Middle frontal gyrus (tissue), 1 donor: ENCODE measurements at regions not wholly inside any gene's neighbourhood (a gene's known extent, or its start where the extent isn't known, plus 50 kb on each side); places are given as distances from the start of the nearest gene placed in this dataset.

Source experiments
- DNase-seq: peaks from one replicate; pipeline ENCODE4 v3.0.0-alpha.2; 2015; ENCODE audit warnings: low spot score; ENCODE audit errors: extremely low spot score

DNA sequence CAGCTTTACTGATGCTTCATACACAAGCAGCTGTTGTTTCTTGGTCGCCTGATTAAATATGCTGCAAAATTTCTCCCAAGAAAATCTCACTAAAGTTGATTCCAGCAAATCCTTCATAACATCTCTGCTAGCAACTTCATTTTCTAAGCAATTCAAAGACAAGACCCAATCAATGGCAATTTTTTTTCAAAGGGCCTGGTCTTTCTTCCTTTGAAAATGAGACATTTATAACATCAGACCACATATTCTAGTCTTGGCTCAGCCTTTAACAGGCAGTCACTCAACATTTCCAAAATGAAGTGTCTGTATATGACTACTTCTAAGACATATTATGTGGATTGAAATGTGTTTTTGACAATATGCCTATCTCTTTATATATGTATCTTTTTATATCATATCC is 702.6 kb downstream of the KCNA4 start:
- DNase-seq: no peak

GRCh38 chr11:29312812-29313211 is 704.0 kb downstream of the KCNA4 start:
- no peak for DNase-seq

- no peak for DNase-seq
Measured at GRCh38 chr11:29310725-29311342, 706.0 kb downstream of the KCNA4 start.

DNA sequence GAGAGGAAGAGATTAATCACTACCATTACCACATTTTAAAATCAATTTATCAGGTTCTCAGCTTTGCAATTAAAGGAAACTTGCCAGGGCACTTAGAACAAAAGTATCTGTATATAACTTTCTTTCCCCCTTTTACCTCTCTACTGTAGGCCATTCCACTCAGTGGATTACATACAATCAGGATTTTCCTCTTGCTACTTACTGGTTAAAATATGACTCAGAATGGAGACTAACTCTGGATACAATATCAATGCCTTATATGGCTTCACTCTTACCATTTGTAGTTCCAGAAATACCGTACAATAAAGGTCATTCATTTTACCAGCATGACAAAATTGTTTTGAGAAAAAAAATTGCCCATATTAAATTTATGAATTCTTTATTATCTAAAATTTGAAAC is 706.8 kb downstream of the KCNA4 start:
- no peak for DNase-seq

- no peak for DNase-seq
Measured at GRCh38 chr11:29306527-29306926, 710.3 kb downstream of the KCNA4 start.

GRCh38 chr11:29305456-29306232 is 711.2 kb downstream of the KCNA4 start:
- no peak for DNase-seq

GRCh38 chr11:29300420-29300819 is 716.4 kb downstream of the KCNA4 start:
- DNase-seq: no peak

DNA sequence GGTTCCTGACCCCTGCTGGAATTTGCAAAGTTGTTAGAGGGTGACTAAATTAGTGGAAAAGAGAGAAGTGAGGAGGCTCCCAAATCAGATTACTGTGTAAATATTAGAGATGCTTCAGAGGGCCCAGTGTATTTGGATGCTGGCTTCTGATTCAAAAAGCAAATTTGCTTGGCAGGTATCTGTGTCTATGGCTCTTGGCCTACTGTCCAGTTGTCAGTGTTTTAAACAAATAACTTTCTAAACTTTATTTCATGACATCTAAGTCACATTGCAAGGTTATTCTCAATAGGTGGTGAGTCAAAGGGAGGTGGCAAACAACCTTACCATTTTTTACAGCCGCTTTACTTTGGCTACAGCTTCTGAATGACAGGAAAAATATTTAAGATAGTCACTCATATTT is 720.1 kb downstream of the KCNA4 start:
- no peak for DNase-seq

GRCh38 chr11:29293825-29294224 is 723.0 kb downstream of the KCNA4 start:
- no peak for DNase-seq

- no peak for DNase-seq
Measured at GRCh38 chr11:29282088-29282487, 734.7 kb downstream of the KCNA4 start.

DNA sequence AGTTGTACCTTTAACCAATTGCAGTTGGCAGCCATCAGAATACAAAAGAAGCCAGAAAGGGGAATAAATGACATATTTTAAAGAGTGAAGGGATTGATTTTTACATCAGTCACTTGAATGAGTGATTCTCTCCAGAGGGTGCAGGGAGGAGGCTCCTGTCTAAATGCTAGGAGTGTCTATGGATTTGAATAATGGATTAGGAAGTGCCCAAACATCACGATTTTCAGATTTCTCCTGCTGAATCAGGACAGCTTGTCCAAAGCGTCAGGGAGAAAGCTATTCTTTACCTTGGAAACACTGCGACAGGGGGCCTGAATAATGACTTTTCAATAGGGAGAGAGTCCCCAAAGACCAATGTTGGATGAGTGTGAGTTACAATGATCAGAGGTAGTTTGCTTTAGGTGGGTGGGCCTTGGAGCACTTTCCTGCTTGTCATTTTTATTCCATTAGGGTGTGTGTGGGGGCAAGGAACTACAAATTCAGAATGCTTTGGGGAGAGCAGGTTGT is 735.5 kb downstream of the KCNA4 start:
- DNase-seq: no peak

DNA sequence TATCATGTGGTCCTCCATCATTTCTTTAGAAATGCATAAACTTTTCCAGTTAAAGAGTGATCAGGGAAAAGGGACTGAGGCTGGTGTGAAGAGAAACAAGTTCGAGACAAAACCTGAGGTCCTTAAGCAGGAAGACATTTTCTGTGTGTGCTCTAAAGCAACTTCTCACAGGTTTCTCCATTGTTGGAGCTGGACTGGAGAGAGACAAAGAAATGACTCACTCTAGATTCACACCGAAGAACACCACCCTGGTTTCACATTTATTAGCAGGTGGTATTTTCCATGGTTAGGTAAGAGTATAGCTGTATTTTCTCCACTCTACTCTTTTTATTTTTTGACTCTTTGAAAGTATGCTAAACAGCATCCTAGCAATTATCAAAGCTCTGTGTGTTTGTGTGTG is 736.4 kb downstream of the KCNA4 start:
- DNase-seq: no peak

DNA sequence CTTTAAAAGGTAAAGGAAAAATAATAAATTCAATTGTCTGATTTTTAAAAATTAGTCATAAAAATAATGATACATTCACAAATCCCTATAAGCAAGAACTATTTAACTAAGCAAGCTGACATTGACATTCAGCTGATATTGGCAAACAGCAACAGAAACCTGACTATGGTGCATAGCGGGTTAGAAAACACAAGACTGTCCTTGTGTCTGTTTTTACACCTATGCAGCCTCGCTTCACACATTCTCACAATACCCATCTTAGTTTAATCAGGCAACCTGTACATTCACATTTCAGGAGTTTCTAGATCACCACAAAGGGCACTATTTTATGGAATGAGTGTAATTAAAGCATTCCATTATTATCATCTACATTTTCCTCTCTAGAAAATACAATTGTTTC is 737.1 kb downstream of the KCNA4 start:
- DNase-seq: no peak

GRCh38 chr11:29272019-29272654 is 744.7 kb downstream of the KCNA4 start:
- no peak for DNase-seq

DNA sequence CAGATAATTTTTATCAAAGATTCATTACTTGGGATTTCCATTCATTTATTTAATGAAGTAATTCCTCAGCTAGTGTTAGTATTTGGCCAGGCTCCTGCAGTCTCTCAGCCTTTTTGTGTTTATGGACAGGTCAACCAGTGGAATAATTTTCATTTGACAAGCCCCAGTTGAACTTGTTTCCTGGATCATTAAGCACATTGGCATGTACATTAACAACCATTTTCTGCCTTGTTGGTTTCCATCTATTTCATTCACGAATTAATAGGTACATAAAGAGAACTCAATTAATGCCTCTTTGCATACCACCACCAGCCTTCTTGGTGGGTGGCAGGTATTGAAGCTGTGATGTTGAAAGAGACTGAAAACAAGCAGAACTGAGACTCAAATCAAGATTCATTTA is 745.2 kb downstream of the KCNA4 start:
- DNase-seq: no peak

GRCh38 chr11:29268733-29269132 is 748.1 kb downstream of the KCNA4 start:
- no peak for DNase-seq

DNA sequence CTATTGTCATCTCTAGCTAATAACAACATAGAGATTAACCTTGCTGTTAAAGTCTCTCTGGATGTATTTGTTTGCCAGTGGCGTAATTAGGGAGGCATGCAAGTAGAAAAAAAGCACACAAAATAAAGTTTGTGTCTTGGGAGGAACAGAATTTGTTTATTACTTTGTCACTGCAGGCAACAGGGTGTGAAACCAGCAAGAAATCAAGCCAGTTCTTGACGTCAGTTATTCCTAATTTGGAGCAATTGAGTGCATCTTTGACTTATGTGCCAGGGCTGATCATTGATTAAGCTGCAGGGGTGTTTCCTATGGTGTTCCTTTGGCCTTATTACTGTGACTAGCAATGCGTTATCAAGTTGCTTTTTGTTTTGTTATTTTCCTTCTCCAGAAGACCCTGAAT is 751.0 kb downstream of the KCNA4 start:
- DNase-seq: no peak

DNA sequence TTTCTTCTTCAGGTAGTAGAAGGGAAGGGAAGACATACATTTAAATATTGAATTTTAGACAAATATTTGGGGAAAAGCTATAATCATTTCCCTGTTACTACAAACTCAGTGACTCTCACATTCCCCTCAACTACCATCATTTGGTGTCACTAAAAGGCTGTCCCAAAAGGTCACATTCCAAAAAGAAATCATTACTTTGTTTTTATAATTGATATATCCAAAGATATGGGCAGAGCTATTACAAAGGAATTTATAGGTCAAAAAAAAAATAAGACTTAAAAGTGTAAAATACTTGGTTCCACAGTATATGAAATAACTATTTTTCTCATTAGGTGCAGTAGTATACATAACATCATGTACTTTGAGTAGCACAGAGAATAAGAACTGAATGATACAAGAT is 751.4 kb downstream of the KCNA4 start:
- no peak for DNase-seq

DNA sequence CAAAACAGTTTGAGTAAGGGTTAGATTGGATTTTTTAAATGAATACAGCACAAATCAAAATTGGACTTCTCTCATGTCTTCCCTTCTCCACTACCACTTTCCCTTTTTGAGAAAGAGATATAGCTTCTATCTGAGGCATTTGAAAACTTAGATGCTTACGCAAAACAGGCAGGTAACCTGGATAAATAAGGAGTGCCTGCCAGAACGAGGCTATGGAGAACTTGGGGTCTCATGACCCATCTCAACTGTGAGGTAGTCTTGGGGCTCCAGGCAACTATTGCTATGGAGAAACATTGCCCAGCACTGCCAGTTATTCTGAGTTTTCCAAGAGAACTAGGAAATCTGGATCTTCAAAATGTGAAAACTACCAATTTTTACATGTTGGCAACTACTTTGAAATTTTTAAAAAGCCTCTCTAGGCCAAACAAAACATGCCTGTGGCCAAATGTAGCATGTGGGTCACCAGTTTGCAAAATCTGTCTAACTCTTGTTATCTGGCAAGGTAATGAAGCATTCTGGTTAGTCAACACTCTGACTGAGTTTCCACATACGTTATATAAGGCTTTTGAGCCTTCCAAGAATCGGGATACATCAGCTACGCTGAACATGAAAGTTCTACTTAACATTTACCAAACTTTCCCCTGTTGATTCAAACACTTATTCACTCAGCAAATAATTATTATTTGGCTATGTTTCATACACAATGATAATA is 752.7 kb downstream of the KCNA4 start:
- DNase-seq: no peak

DNA sequence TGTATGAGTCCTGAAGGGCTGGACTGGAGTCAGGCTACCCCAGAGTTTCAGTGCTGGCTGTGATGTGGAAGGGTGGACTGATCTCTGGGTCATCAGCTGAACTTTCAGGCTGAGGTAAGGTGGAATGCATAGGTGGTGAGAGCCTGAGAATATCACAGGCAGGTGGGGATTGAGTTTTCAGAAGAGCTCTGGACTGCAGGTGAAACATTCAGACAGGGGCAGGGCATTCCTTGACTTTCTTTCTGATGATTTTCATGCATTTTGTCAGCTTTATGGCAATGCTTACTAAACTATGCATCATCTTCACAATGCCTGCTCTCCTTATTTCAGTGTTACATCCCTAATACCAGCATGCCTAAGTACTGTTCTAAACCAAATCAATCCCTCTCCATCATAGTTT is 755.0 kb downstream of the KCNA4 start:
- no peak for DNase-seq

GRCh38 chr11:29260939-29261705 is 755.7 kb downstream of the KCNA4 start:
- no peak for DNase-seq
